Left cardiac atrium (tissue), 4 donors: ENCODE measurements at regions not wholly inside any gene's neighbourhood (a gene's known extent, or its start where the extent isn't known, plus 50 kb on each side); places are given as distances from the start of the nearest gene placed in this dataset.

ENCODE experiments used
- ATAC-seq, 2 donors: fragments of 200-7000 bp; cut with Tn5 transposase; one replicate each; pipeline ENCODE4 v1.9.1; 2020; ENCODE audit warnings: mild to moderate bottlenecking in 2 of 2, moderate library complexity in 2 of 2
- DNase-seq: peaks from one replicate; pipeline ENCODE4 v3.0.0-alpha.2; 2020
- intact Hi-C, 2 donors: fragments of 100-400 bp; cut with DNase I; formaldehyde crosslinking; loops; one replicate each; pipeline versions ENCODE4 v1.14.1 to v1.15.1; 2022 to 2023
- donor health status: DM: no; HTN: yes; CAD: no.
- donor health status: DM: no; HTN: yes; CAD: no; lungs with severe emphysema.
- donor health status: DM: yes; HTN: yes; CAD: no.
- donor health status: Dilated cardiomyopathy.

- ATAC-seq (no peak), DNase-seq (no peak)
- intact Hi-C loops: no loop called here
Observed at GRCh38 chr11:119550053-119550752, 127.2 kb upstream of the THY1 start.

DNA sequence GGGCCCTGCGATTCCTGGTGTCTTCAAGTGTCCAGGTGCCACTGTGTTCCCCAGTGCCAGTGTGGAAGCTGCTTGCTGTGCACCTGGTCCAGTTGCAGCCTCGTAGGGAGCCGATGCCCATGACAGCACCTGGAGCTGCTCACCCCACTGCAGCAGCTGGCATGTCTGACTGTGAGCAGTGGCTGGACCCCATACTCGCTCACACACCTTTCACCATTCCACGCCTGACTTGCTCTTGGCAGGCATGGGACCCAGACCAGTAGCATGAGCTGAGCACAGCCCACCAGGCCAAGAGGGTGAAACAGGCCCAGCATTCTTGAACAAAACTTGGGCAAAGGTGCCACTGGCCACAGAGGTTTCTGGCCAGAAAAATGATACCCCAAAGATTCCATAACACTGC lies 124.5 kb upstream of the THY1 start:
- no peak for ATAC-seq
- no peak for DNase-seq
- intact Hi-C loops: no loop called here

GRCh38 chr11:119545978-119546915 lies 123.3 kb upstream of the THY1 start:
- intact Hi-C loops: no loop called here
- ATAC-seq (no peak), DNase-seq (no peak)

DNA sequence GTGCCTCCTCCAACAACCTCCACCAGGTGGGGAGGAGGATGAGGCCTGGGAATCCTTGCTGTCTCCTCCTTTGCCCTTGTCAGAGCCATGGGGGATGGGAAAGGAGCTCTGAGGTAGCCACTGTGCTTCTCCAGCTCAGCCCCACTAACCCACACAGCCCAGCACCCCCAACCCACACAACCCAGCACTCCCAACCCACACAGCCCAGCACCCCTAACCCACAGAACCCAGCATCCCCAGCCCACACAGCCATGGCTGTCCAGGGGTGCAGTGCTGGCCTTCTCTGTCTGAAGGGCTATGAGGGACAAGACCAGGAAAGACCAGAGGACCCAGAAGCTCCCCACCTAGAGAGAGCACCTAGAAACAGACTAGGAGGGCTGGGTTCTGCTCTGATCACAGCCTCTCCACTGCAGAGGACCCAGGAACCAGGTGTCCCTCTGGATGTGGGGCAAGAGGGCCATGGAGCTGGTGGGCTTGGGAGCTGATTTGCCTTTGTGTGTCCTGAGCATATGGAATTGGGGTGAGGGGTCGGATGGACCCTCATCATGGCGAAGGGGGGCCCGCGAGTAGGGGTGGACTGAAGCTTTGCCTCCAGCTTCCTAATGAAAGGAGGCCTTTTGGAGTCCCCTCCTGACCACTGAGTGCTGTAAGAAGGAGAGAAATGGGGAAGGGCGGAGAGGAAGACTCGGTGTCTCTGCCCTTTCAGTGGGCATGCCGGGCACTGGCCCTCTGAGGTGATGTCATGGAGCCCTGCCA lies 117.6 kb upstream of the THY1 start:
- no peak for ATAC-seq
- intact Hi-C loops: no loop called here
- DNase-seq: no peak

DNA sequence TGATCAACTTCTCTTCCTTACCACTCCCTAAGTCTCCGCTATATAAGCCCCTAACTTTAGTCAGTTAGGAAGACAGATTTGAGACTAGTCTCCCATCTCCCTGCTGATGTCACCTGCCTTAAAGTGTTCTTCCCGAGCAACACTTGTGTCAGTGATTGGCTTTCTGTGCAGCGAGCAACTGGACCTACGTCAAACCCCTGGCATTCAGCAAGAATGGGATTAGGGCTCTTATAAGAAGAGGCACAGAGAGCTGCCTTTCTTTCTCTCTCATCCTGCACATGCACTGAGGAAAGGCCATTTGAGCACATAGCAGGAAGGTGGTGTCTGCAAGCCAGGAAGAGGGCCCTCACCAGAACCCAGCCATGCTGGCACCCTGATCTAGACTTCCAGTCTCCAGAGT lies 116.6 kb upstream of the THY1 start:
- no peak for DNase-seq
- intact Hi-C loops: no loop called here
- ATAC-seq: no peak

GRCh38 chr11:119538753-119539152 lies 115.8 kb upstream of the THY1 start:
- ATAC-seq: no peak

GRCh38 chr11:119537306-119538253 lies 114.6 kb upstream of the THY1 start:
- intact Hi-C loops: no loop called here
- DNase-seq: no peak
- ATAC-seq: no peak

More at GRCh38 chr11:119538753-119539152, 115.8 kb upstream of the THY1 start:
- intact Hi-C loops: no loop called here
- no peak for DNase-seq

GRCh38 chr11:119536801-119537200 lies 113.8 kb upstream of the THY1 start:
- intact Hi-C loops: no loop called here
- no peak for DNase-seq
- no peak for ATAC-seq

- DNase-seq: peak; percentile 76
- ATAC-seq: peak; percentile 82 to 91
- intact Hi-C loops: loop anchor here in 1 of 2 donors (5.0 kb wide), 1 partner anchor 52 kb away; no protein-coding TSS in a partner anchor
Observed at GRCh38 chr11:119533921-119534736, 111.2 kb upstream of the THY1 start.

GRCh38 chr11:119533462-119533861 lies 110.5 kb upstream of the THY1 start:
- intact Hi-C loops: loop anchor here in 1 of 2 donors (5.0 kb wide), 1 partner anchor 51 kb away; no protein-coding TSS in a partner anchor
- DNase-seq (no peak), ATAC-seq (no peak)

GRCh38 chr11:119532551-119532950 lies 109.6 kb upstream of the THY1 start:
- intact Hi-C loops: loop anchor here in 1 of 2 donors (5.0 kb wide), 1 partner anchor 50 kb away; no protein-coding TSS in a partner anchor
- no peak for DNase-seq
- no peak for ATAC-seq

- DNase-seq: no peak
- no peak for ATAC-seq
- intact Hi-C loops: loop anchor here in 1 of 2 donors (5.0 kb wide), 1 partner anchor 49 kb away; no protein-coding TSS in a partner anchor
Observed at GRCh38 chr11:119531623-119532022, 108.7 kb upstream of the THY1 start.

- intact Hi-C loops: loop anchor here in 1 of 2 donors (5.0 kb wide), 1 partner anchor 49 kb away; no protein-coding TSS in a partner anchor
Observed at GRCh38 chr11:119531056-119531455, 108.1 kb upstream of the THY1 start.

GRCh38 chr11:119530509-119530908 lies 107.5 kb upstream of the THY1 start:
- intact Hi-C loops: loop anchor here in 1 of 2 donors (5.0 kb wide), 1 partner anchor 48 kb away; no protein-coding TSS in a partner anchor
- ATAC-seq (no peak), DNase-seq (no peak)

More at GRCh38 chr11:119531056-119531455, 108.1 kb upstream of the THY1 start:
- DNase-seq: no peak
- ATAC-seq: no peak

DNA sequence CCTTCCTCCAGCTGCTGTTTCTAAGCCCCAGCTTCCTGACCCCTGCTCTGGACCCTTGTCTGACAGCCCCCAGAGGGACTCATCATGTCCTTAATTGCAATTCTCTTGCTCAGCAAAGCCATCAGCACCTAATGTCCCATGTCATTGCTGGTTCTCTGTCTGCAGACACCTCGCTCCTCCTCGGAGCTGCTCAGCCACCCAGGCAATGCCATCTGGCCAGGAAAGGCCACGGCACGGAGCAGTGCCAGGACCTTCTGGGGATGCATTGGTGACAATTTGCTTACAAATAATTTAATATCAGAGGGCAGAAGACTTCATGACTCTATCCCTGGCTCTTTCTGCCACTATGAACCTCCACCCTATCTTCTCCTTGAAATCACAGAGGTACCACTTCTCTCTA lies 107.0 kb upstream of the THY1 start:
- DNase-seq (no peak), ATAC-seq (no peak)
- intact Hi-C loops: loop anchor here in 1 of 2 donors (5.0 kb wide), 1 partner anchor 48 kb away; no protein-coding TSS in a partner anchor

GRCh38 chr11:119529063-119529845 lies 106.3 kb upstream of the THY1 start:
- DNase-seq: no peak
- ATAC-seq: no peak
- intact Hi-C loops: no loop called here

DNA sequence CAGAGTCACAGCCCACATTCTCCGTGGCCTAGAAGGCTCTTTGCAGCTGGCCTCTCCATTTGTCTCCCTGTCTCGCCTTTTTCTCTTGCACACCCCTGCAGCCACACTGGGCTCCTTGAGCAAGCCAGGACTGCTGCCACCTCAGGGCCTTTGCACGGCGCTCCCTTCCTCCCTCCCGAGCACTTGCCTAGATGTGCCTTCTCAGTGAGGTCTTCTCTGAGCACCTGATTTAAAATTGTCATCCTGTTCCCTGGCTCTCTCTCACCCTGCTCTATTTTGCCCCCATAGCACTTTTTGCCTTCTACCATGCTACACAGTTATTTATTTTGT lies 102.9 kb upstream of the THY1 start:
- DNase-seq: no peak
- no peak for ATAC-seq
- intact Hi-C loops: no loop called here
